ENCODE measurements at regions not wholly inside any gene's neighbourhood (a gene's known extent, or its start where the extent isn't known, plus 50 kb on each side); places are given as distances from the start of the nearest gene placed in this dataset.

DNA sequence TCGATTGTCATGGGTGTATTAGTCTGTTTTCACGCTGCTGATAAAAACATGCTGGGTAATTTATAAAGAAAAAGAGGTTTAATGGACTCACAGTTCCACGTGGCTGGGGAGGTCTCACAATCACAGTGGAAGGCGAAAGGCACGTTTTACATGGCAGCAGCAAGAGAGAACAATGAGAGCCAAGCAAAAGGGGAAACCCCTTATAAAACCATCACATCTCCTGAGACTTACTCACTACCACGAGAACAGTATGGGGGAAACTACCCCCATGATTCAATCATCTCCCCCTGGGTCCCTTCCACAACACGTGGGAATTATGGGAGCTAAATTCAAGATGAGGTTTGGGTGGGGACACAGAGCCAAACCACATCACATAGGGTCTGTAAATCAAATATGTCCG lies 167.4 kb upstream of the XYLT1 start:
- TF ChIP-seq EGR1 (IDR thresholded peaks at IDR 0.05) = no peak
- TF ChIP-seq CEBPB (IDR thresholded peaks at IDR 0.05) = no peak
- TF ChIP-seq, protein P1, sequence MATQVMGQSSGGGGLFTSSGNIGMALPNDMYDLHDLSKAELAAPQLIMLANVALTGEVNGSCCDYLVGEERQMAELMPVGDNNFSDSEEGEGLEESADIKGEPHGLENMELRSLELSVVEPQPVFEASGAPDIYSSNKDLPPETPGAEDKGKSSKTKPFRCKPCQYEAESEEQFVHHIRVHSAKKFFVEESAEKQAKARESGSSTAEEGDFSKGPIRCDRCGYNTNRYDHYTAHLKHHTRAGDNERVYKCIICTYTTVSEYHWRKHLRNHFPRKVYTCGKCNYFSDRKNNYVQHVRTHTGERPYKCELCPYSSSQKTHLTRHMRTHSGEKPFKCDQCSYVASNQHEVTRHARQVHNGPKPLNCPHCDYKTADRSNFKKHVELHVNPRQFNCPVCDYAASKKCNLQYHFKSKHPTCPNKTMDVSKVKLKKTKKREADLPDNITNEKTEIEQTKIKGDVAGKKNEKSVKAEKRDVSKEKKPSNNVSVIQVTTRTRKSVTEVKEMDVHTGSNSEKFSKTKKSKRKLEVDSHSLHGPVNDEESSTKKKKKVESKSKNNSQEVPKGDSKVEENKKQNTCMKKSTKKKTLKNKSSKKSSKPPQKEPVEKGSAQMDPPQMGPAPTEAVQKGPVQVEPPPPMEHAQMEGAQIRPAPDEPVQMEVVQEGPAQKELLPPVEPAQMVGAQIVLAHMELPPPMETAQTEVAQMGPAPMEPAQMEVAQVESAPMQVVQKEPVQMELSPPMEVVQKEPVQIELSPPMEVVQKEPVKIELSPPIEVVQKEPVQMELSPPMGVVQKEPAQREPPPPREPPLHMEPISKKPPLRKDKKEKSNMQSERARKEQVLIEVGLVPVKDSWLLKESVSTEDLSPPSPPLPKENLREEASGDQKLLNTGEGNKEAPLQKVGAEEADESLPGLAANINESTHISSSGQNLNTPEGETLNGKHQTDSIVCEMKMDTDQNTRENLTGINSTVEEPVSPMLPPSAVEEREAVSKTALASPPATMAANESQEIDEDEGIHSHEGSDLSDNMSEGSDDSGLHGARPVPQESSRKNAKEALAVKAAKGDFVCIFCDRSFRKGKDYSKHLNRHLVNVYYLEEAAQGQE (IDR thresholded peaks at IDR 0.05; ENCODE audit: low read depth) = no peak
- no peak for TF ChIP-seq CREB1 (IDR thresholded peaks at IDR 0.05; ENCODE audit: low read depth)
- no peak for TF ChIP-seq EP300 (IDR thresholded peaks at IDR 0.05; ENCODE audit: borderline replicate concordance)
- TF ChIP-seq TEAD4 (IDR thresholded peaks at IDR 0.05) = no peak
- no peak for TF ChIP-seq FOXM1 (IDR thresholded peaks at IDR 0.05; ENCODE audit: borderline replicate concordance, low read depth)
- TF ChIP-seq RAD21 (IDR thresholded peaks at IDR 0.05; ENCODE audit: low read depth) = no peak
- TF ChIP-seq TAF1 (IDR thresholded peaks at IDR 0.05; ENCODE audit: low read depth) = no peak

Measured in Ishikawa (cell line).